ENCODE measurements at regions not wholly inside any gene's neighbourhood (a gene's known extent, or its start where the extent isn't known, plus 50 kb on each side); places are given as distances from the start of the nearest gene placed in this dataset.

DNA sequence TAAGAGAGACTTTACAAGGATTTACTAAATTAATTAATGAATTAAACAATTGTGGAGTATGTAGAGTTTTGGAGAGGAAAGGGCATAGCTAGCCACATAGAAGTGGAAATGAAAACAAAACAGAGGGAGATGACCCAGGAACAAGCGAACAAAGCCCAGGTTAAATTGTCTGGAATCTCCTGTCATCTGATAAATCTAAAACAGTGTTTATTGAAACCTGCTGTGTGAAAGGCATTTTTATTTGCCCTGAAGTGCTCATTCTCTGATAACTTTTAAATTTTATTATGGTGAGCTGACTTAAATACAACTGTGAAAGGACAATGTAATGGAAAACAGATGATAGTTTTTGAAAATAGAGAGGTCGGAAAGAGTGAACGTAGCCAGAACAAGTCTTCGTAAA, 682.8 kb upstream of the KIRREL3 start:
- Histone ChIP-seq H3K9me2 (ENCODE audit: insufficient read depth) (no peaks in the 10 kb centered on the region), H3K36me3 (ENCODE audit: insufficient read depth) (no peaks in the 10 kb centered on the region), H3K4me3 (no peak overlapping the region), H3K27me3 (ENCODE audit: insufficient read depth) (no peaks in the 10 kb centered on the region), H3K4me1 (ENCODE audit: insufficient read depth) (no peaks in the 10 kb centered on the region), H3F3A (replicated peaks; ENCODE audit: low read depth) (no peaks in the 10 kb centered on the region), H3K27ac (ENCODE audit: low read depth) (no peak overlapping the region), H3K4me2 (no peak overlapping the region), H4K20me1 (replicated peaks; ENCODE audit: insufficient read depth) (no peaks in the 10 kb centered on the region), H3K79me2 (replicated peaks; ENCODE audit: insufficient read depth) (no peaks in the 10 kb centered on the region), H2AFZ (no peak overlapping the region)
- no peaks in the 10 kb centered on the region for H3K27me3 Mint-ChIP-seq (ENCODE audit: insufficient read depth, low read depth, poor library complexity)
- no peaks in the 10 kb centered on the region for H3K9me3 Mint-ChIP-seq
- ATAC-seq (no peak), DNase-seq (ENCODE audit: low spot score) (no peak)
- H3K36me3 Mint-ChIP-seq (ENCODE audit: low read depth): no peaks in the 10 kb centered on the region
- H3K4me1 Mint-ChIP-seq: peaks cover 2% of the 10 kb centered on the region; the same call in 1 of the 3 replicates
- no peak for TF ChIP-seq EZH2phosphoT487 (IDR thresholded peaks at IDR 0.05; ENCODE audit: unreplicated experiment)
- H3K27ac Mint-ChIP-seq: no peak overlapping the region
- no peak overlapping the region for H3K4me3 Mint-ChIP-seq

- Histone ChIP-seq H3K4me1 (ENCODE audit: insufficient read depth) (peaks cover 10% of the 10 kb centered on the region; the same call in 1 of the 2 replicates), H2AFZ (no peak overlapping the region; the same call in 1 of the 2 replicates), H4K20me1 (replicated peaks; ENCODE audit: insufficient read depth) (no peaks in the 10 kb centered on the region), H3K36me3 (ENCODE audit: insufficient read depth) (no peaks in the 10 kb centered on the region), H3K9me2 (ENCODE audit: insufficient read depth) (no peaks in the 10 kb centered on the region; the same call in 1 of the 2 replicates), H3K27ac (ENCODE audit: low read depth) (no peak overlapping the region), H3K4me3 (no peak overlapping the region), H3K27me3 (ENCODE audit: insufficient read depth) (no peaks in the 10 kb centered on the region), H3F3A (replicated peaks; ENCODE audit: low read depth) (no peaks in the 10 kb centered on the region), H3K79me2 (replicated peaks; ENCODE audit: insufficient read depth) (no peaks in the 10 kb centered on the region), H3K4me2 (no peak overlapping the region)
- no peak overlapping the region for H3K27ac Mint-ChIP-seq
- H3K9me3 Mint-ChIP-seq: no peaks in the 10 kb centered on the region
- no peaks in the 10 kb centered on the region for H3K36me3 Mint-ChIP-seq (ENCODE audit: low read depth)
- H3K4me3 Mint-ChIP-seq: no peak overlapping the region
- no peaks in the 10 kb centered on the region for H3K27me3 Mint-ChIP-seq (ENCODE audit: insufficient read depth, low read depth, poor library complexity)
- ATAC-seq (no peak), DNase-seq (ENCODE audit: low spot score) (no peak)
- H3K4me1 Mint-ChIP-seq: peaks cover 8% of the 10 kb centered on the region
- TF ChIP-seq CTCF (conservative IDR thresholded peaks at IDR 0.05; ENCODE audit: low read depth in 2 of 2): no peak
- no peak for TF ChIP-seq JUNB (IDR thresholded peaks at IDR 0.05; ENCODE audit: unreplicated experiment)
- no peak for TF ChIP-seq EZH2 (IDR thresholded peaks at IDR 0.05; ENCODE audit: low read depth, unreplicated experiment)
- TF ChIP-seq ZNF114 (CRISPR knock-in tag; IDR thresholded peaks at IDR 0.05): no peak
- TF ChIP-seq CREB1 (CRISPR knock-in tag; IDR thresholded peaks at IDR 0.05; ENCODE audit: low read depth): no peak
- TF ChIP-seq POLR2AphosphoS5 (IDR thresholded peaks at IDR 0.05; ENCODE audit: low read depth): no peak
- TF ChIP-seq NANOG (IDR thresholded peaks at IDR 0.05; ENCODE audit: borderline replicate concordance): no peak
- no peak for TF ChIP-seq STAT1 (IDR thresholded peaks at IDR 0.05; ENCODE audit: unreplicated experiment)
- no peak for TF ChIP-seq REST (IDR thresholded peaks at IDR 0.05; ENCODE audit: unreplicated experiment)
- no peak for TF ChIP-seq ZNF331 (CRISPR knock-in tag; IDR thresholded peaks at IDR 0.05; ENCODE audit: low read depth)
- TF ChIP-seq EZH2phosphoT487 (IDR thresholded peaks at IDR 0.05; ENCODE audit: unreplicated experiment): no peak
These were observed 679.4 kb upstream of the KIRREL3 start for GRCh38 chr11:127679816-127680545.

Measured in GM23338 (cell line).